ENCODE measurements at regions not wholly inside any gene's neighbourhood (a gene's known extent, or its start where the extent isn't known, plus 50 kb on each side); places are given as distances from the start of the nearest gene placed in this dataset.

GRCh38 chr12:74685385-74685784 is 147.8 kb downstream of the ATXN7L3B start:
- TF ChIP-seq CTCF (IDR thresholded peaks at IDR 0.05) (no peak), POLR2A (IDR thresholded peaks at IDR 0.05) (no peak)

All from testis (tissue), 2 donors.